HepG2 (cell line): ENCODE measurements at regions not wholly inside any gene's neighbourhood (a gene's known extent, or its start where the extent isn't known, plus 50 kb on each side); places are given as distances from the start of the nearest gene placed in this dataset.

Experiments used
- ATAC-seq: fragments of 200-7000 bp; cut with Tn5 transposase; 3 replicates; pipeline ENCODE4 v1.9.1; 2020; ENCODE audit warnings: mild to moderate bottlenecking, moderate library complexity
- BruUV-seq: library from RNA; stranded (reverse); fragments of 400-500 nt; replicated peaks from 2 replicates; lab custom pipeline; 2021; lab: Mats Ljungman, UMichigan
- CTCF ChIA-PET: fragments of 300-600 bp; formaldehyde crosslinking; extraction: SDS; loops from one replicate; lab custom pipeline; 2021; ENCODE audit warnings: low total read pairs, inconsistent platforms, low intra/inter-chr PET ratio; lab: Yijun Ruan, JAX
- POLR2A ChIA-PET: fragments of 350-600 bp; sonication (Branson Sonifier 250); formaldehyde crosslinking; loops from one replicate; lab custom pipeline; 2020; ENCODE audit warnings: antibody characterized with exemption, inconsistent platforms; lab: Yijun Ruan, JAX
- DNase-seq: peaks from one replicate; pipeline ENCODE4 v3.0.0-alpha.2; 2015; ENCODE audit warnings: low spot score
- FAIRE-seq: peaks from 3 replicates; lab custom pipeline; 2011; peaks lifted over from hg19 to GRCh38; lab: Jason Lieb, UNC
- H2AFZ ChIP-seq: one replicate; pipeline ENCODE4 v1.6.1; 2011; ENCODE audit warnings: low read length, inconsistent platforms
- H3K27ac ChIP-seq: fragments of 300-600 bp; 3 replicates; pipeline ENCODE4 v1.8.0; 2011; ENCODE audit warnings: mixed run types, mild to moderate bottlenecking, mixed read lengths, low read length, inconsistent platforms; ENCODE audit not compliant: insufficient read depth; ENCODE audit errors: extremely low read length
- H3K27me3 ChIP-seq, 2 experiments: fragments of 200-600 bp in 1 of 2; 2 replicates in 1 of 2; 3 replicates in 1 of 2; pipeline versions ENCODE4 v1.6.0 to v1.8.0; 2011; ENCODE audit warnings: low read length in 2 of 2, mild to moderate bottlenecking in 2 of 2, moderate library complexity in 2 of 2, inconsistent platforms in 1 of 2; ENCODE audit not compliant: insufficient read depth in 2 of 2, control insufficient read depth in 1 of 2
- H3K36me3 ChIP-seq, 2 experiments: fragments of 200-600 bp in 1 of 2; replicated peaks in 1 of 2; 2 replicates in 1 of 2; 3 replicates in 1 of 2; pipeline versions ENCODE4 v1.5.1 to v1.8.0; 2011; ENCODE audit warnings: low read length in 2 of 2, inconsistent platforms in 1 of 2; ENCODE audit not compliant: insufficient read depth in 2 of 2, control insufficient read depth in 1 of 2
- H3K4me1 ChIP-seq: 2 replicates; pipeline ENCODE4 v1.5.1; 2012; ENCODE audit warnings: low read length, inconsistent platforms; ENCODE audit not compliant: insufficient read depth
- H3K4me2 ChIP-seq: 2 replicates; pipeline ENCODE4 v1.6.0; 2011; ENCODE audit warnings: low read depth, low read length, inconsistent platforms
- H3K4me3 ChIP-seq, 3 experiments: fragments of 200-600 bp in 1 of 3; sonication (generic), shearing (Covaris generic) in 1 of 3; replicated peaks in 1 of 3; 2 replicates each; pipeline ENCODE4 v1.5.1; 2011 to 2016; ENCODE audit warnings: low read length in 3 of 3, inconsistent platforms in 2 of 3, low read depth in 2 of 3, mild to moderate bottlenecking in 2 of 3, control low read depth in 1 of 3, mixed read lengths in 1 of 3; ENCODE audit not compliant: insufficient read depth in 1 of 3
- H3K79me2 ChIP-seq: one replicate; pipeline ENCODE4 v1.6.1; 2011; ENCODE audit warnings: low read length, inconsistent platforms; ENCODE audit not compliant: insufficient read depth
- H3K9ac ChIP-seq: 2 replicates; pipeline ENCODE4 v1.6.0; 2011; ENCODE audit warnings: mild to moderate bottlenecking, low read depth, low read length, inconsistent platforms; ENCODE audit not compliant: insufficient read depth
- H3K9me3 ChIP-seq: 2 replicates; pipeline ENCODE4 v1.5.1; 2012; ENCODE audit warnings: mild to moderate bottlenecking, low read length
- H4K20me1 ChIP-seq: 2 replicates; pipeline ENCODE4 v1.6.0; 2011; ENCODE audit warnings: inconsistent platforms, mild to moderate bottlenecking, low read length, moderate library complexity; ENCODE audit not compliant: insufficient read depth
- HES4 ChIP-seq: sonication (generic); formaldehyde crosslinking; IDR thresholded peaks from 2 replicates; pipeline ENCODE4 v1.9.0; 2021; ENCODE audit warnings: mild to moderate bottlenecking, missing genetic modification reagents, borderline replicate concordance
- HHEX ChIP-seq: IDR thresholded peaks from 2 replicates; pipeline ENCODE4 v1.6.1; 2016; ENCODE audit warnings: control low read depth
- RXRA ChIP-seq: sonication (generic); formaldehyde crosslinking; IDR thresholded peaks from 2 replicates; pipeline ENCODE4 v1.5.1; 2020; ENCODE audit warnings: missing genetic modification reagents
- ZFP36 ChIP-seq: fragments of 150-350 bp; IDR thresholded peaks from 2 replicates; pipeline ENCODE4 v1.6.1; 2018; ENCODE audit warnings: borderline replicate concordance, low read length, low read depth; ENCODE audit not compliant: partially characterized antibody
- ZNF292 ChIP-seq: sonication (generic); formaldehyde crosslinking; IDR thresholded peaks from 2 replicates; pipeline ENCODE4 v1.8.1; 2022; ENCODE audit warnings: mild to moderate bottlenecking, low read depth, missing genetic modification reagents, borderline replicate concordance
- ZNF33A ChIP-seq: sonication (generic); formaldehyde crosslinking; IDR thresholded peaks from 2 replicates; pipeline ENCODE4 v1.5.1; 2020; ENCODE audit warnings: missing genetic modification reagents, mild to moderate bottlenecking, moderate library complexity, borderline replicate concordance
- ZNF530 ChIP-seq: sonication (generic); formaldehyde crosslinking; IDR thresholded peaks from 2 replicates; pipeline ENCODE4 v1.5.0; 2020; ENCODE audit warnings: low read depth, mild to moderate bottlenecking, missing genetic modification reagents
- WGBS: methylation state at CpG from one replicate; pipeline ENCODE4 v1.1.6; 2017; ENCODE audit warnings: low lambda C conversion rate; 5-methylcytosine and 5-hydroxymethylcytosine counted together
- in situ Hi-C: cut with HindIII; loops from 2 replicates; pipeline ENCODE4 v1.10.0; 2017; ENCODE audit warnings: low pct_unique_long_range_greater_than_20kb; ENCODE audit not compliant: extremely low pct_ligation_motif_present
- intact Hi-C: fragments of 100-400 bp; cut with micrococcal nuclease; formaldehyde crosslinking; loops from one replicate; pipeline ENCODE4 v1.10.0; 2022; ENCODE audit not compliant: unreplicated experiment
- TF ChIP-seq, protein P1 (sequence below): sonication (generic); formaldehyde crosslinking; conservative IDR thresholded peaks from 2 replicates; pipeline ENCODE4 v1.8.0; 2022; ENCODE audit warnings: missing genetic modification reagents
- TF ChIP-seq, protein P2 (sequence below): sonication (generic); formaldehyde crosslinking; IDR thresholded peaks from 2 replicates; pipeline ENCODE4 v1.5.0; 2020; ENCODE audit warnings: mild to moderate bottlenecking, missing genetic modification reagents
- TF ChIP-seq, protein P3 (sequence below): IDR thresholded peaks from 2 replicates; pipeline ENCODE4 v1.6.1; 2016; ENCODE audit warnings: low read depth, missing genetic modification reagents, missing compliant biosample characterization

DNA sequence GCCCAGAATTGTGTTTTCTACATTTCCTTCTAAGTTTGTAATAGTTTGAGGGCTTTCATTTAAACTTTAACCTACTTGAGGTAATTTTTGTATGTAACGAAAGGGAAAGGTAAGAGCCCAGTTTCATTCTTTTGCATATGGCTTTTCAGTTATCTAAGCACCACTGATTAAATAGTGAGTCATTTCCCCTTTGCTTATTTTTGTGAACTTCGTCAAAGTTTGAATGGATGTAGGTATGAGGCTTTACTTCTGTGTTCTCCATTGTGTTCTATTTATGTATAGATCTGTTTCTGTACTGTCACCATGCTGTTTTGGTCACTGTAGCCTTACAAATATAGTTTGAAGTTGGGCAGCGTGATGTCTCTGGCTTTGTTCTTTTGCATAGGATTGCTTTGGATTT lies 944.8 kb upstream of the CNTNAP5 start:
- H2AFZ ChIP-seq, result no peak overlapping the region
- ChIA-PET CTCF (no interaction called here), POLR2A (no interaction called here)
- H3K27ac ChIP-seq, result no peak overlapping the region
- no TSS peak for BruUV-seq
- ATAC-seq, result no peak
- H3K4me3 ChIP-seq, result no peak overlapping the region
- peaks cover 60% of the 10 kb centered on the region for H3K9me3 ChIP-seq
- in situ Hi-C loops (no loop called here), intact Hi-C loops (no loop called here)
- no peak overlapping the region for H3K4me2 ChIP-seq
- no peak for DNase-seq
- 2% methylated on average over 3 of the region's 3 CpGs for WGBS
- FAIRE-seq, result no peak
- H3K27me3 ChIP-seq, result no peaks in the 10 kb centered on the region
- no peak overlapping the region for H3K9ac ChIP-seq
- H4K20me1 ChIP-seq, result no peaks in the 10 kb centered on the region
- H3K79me2 ChIP-seq, result no peaks in the 10 kb centered on the region
- H3K4me1 ChIP-seq, result no peaks in the 10 kb centered on the region
- no peaks in the 10 kb centered on the region for H3K36me3 ChIP-seq
- TF ChIP-seq, protein P1, sequence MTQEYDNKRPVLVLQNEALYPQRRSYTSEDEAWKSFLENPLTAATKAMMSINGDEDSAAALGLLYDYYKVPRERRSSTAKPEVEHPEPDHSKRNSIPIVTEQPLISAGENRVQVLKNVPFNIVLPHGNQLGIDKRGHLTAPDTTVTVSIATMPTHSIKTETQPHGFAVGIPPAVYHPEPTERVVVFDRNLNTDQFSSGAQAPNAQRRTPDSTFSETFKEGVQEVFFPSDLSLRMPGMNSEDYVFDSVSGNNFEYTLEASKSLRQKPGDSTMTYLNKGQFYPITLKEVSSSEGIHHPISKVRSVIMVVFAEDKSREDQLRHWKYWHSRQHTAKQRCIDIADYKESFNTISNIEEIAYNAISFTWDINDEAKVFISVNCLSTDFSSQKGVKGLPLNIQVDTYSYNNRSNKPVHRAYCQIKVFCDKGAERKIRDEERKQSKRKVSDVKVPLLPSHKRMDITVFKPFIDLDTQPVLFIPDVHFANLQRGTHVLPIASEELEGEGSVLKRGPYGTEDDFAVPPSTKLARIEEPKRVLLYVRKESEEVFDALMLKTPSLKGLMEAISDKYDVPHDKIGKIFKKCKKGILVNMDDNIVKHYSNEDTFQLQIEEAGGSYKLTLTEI (CRISPR knock-in tag), result no peak
- TF ChIP-seq ZNF33A (CRISPR knock-in tag) (no peak), RXRA (CRISPR knock-in tag) (no peak), HES4 (CRISPR knock-in tag) (no peak), ZFP36 (no peak), HHEX (CRISPR knock-in tag) (no peak), ZNF530 (CRISPR knock-in tag) (no peak), ZNF292 (no peak)
- TF ChIP-seq, protein P2, sequence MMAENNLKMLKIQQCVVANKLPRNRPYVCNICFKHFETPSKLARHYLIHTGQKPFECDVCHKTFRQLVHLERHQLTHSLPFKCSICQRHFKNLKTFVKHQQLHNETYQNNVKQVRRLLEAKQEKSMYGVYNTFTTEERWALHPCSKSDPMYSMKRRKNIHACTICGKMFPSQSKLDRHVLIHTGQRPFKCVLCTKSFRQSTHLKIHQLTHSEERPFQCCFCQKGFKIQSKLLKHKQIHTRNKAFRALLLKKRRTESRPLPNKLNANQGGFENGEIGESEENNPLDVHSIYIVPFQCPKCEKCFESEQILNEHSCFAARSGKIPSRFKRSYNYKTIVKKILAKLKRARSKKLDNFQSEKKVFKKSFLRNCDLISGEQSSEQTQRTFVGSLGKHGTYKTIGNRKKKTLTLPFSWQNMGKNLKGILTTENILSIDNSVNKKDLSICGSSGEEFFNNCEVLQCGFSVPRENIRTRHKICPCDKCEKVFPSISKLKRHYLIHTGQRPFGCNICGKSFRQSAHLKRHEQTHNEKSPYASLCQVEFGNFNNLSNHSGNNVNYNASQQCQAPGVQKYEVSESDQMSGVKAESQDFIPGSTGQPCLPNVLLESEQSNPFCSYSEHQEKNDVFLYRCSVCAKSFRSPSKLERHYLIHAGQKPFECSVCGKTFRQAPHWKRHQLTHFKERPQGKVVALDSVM, result no peak
- TF ChIP-seq, protein P3, sequence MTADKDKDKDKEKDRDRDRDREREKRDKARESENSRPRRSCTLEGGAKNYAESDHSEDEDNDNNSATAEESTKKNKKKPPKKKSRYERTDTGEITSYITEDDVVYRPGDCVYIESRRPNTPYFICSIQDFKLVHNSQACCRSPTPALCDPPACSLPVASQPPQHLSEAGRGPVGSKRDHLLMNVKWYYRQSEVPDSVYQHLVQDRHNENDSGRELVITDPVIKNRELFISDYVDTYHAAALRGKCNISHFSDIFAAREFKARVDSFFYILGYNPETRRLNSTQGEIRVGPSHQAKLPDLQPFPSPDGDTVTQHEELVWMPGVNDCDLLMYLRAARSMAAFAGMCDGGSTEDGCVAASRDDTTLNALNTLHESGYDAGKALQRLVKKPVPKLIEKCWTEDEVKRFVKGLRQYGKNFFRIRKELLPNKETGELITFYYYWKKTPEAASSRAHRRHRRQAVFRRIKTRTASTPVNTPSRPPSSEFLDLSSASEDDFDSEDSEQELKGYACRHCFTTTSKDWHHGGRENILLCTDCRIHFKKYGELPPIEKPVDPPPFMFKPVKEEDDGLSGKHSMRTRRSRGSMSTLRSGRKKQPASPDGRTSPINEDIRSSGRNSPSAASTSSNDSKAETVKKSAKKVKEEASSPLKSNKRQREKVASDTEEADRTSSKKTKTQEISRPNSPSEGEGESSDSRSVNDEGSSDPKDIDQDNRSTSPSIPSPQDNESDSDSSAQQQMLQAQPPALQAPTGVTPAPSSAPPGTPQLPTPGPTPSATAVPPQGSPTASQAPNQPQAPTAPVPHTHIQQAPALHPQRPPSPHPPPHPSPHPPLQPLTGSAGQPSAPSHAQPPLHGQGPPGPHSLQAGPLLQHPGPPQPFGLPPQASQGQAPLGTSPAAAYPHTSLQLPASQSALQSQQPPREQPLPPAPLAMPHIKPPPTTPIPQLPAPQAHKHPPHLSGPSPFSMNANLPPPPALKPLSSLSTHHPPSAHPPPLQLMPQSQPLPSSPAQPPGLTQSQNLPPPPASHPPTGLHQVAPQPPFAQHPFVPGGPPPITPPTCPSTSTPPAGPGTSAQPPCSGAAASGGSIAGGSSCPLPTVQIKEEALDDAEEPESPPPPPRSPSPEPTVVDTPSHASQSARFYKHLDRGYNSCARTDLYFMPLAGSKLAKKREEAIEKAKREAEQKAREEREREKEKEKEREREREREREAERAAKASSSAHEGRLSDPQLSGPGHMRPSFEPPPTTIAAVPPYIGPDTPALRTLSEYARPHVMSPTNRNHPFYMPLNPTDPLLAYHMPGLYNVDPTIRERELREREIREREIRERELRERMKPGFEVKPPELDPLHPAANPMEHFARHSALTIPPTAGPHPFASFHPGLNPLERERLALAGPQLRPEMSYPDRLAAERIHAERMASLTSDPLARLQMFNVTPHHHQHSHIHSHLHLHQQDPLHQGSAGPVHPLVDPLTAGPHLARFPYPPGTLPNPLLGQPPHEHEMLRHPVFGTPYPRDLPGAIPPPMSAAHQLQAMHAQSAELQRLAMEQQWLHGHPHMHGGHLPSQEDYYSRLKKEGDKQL (CRISPR knock-in tag), result no peak
